ENCODE measurements at regions not wholly inside any gene's neighbourhood (a gene's known extent, or its start where the extent isn't known, plus 50 kb on each side); places are given as distances from the start of the nearest gene placed in this dataset.

DNA sequence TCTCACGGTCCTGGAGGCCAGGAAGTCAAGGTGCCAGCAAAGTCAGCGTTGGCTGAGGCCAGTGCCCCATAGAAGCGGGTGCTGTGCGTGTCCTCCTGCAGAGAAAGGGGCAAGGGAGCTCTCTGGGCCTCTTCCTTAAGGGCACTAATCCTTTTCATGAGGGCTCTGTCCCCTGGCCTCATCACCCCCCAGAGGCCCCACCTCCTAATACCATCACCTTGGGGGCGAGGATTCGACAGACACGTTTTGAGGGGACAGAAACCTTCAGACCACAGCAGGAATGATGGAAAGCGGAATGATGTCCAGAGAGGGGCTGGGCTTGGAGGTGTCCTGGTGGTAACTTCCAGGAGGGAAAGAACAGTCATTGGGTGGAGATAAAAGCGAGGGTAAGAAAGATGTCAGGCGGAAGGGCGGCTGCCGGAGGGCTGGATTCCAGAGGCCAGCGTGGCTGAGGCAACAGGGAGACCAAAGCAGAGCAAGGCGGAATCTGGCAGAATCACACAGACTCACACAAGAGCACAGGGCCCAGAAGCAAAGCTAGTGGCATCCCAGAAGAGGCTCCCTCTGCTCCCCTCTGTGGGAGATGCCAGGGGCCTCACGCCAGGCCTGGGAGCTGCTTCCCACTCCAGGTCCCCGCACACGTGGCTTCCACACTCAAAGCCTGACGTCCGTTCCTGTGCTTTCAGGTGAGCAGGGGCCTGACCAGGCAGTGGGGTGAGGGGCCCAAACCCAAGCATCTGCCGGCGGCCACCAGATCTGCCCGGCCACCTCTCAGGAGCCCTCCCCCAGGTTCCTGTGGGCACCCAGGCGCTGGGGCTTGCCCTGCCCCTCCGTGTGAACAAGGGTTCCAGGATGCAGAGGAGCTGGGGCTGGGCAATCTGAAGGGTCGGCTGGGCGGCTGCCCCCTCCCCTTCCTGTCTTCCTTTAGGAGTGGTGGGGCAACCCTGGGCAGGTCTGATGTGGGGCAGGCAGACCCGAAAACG, 784.5 kb downstream of the BRD1 start (continued):
- no peak for TF ChIP-seq MXI1 (IDR thresholded peaks at IDR 0.05; ENCODE audit: borderline replicate concordance, low read depth, low read length)

DNA sequence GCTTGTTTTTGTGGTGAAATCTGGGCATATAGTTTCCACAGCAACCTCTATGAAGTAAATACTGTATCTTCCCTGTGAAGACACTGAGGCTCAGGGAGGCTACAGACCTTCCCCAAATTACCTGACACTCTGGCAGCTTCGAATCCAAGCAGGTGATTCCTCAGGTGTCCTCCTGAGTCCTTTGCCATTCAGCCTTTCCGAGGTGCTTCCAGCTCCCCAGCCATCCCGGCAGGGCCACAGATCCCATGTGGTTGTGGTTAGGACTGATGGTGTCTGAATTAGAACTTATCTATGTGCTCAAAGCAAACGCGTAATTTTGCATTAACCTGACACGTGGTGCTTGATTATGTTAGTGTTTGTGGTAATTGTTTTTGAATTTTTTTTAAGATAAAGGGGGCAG, 785.6 kb downstream of the BRD1 start:
- no peak overlapping the region for H4K8ac ChIP-seq (ENCODE audit: low read depth in 2 of 2, low read length in 2 of 2)
- TF ChIP-seq MAFK (IDR thresholded peaks at IDR 0.05; ENCODE audit: low read depth, low read length) = no peak
- no peak for TF ChIP-seq RAD21 (IDR thresholded peaks at IDR 0.05; ENCODE audit: low read length)
- TF ChIP-seq NFE2L2 (IDR thresholded peaks at IDR 0.05; ENCODE audit: low read depth, low read length) = no peak
- TF ChIP-seq RCOR1 (IDR thresholded peaks at IDR 0.05; ENCODE audit: insufficient replicate concordance, low read length) = no peak
- TF ChIP-seq, protein P1, sequence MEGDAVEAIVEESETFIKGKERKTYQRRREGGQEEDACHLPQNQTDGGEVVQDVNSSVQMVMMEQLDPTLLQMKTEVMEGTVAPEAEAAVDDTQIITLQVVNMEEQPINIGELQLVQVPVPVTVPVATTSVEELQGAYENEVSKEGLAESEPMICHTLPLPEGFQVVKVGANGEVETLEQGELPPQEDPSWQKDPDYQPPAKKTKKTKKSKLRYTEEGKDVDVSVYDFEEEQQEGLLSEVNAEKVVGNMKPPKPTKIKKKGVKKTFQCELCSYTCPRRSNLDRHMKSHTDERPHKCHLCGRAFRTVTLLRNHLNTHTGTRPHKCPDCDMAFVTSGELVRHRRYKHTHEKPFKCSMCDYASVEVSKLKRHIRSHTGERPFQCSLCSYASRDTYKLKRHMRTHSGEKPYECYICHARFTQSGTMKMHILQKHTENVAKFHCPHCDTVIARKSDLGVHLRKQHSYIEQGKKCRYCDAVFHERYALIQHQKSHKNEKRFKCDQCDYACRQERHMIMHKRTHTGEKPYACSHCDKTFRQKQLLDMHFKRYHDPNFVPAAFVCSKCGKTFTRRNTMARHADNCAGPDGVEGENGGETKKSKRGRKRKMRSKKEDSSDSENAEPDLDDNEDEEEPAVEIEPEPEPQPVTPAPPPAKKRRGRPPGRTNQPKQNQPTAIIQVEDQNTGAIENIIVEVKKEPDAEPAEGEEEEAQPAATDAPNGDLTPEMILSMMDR (conservative IDR thresholded peaks at IDR 0.05; ENCODE audit: low read depth, low read length) = no peak
- no peak for TF ChIP-seq MXI1 (IDR thresholded peaks at IDR 0.05; ENCODE audit: borderline replicate concordance, low read depth, low read length)
- TF ChIP-seq RFX5 (IDR thresholded peaks at IDR 0.05; ENCODE audit: low read depth, low read length) = no peak
- TF ChIP-seq POLR2A (IDR thresholded peaks at IDR 0.05; ENCODE audit: low read depth, low read length) = no peak
- TF ChIP-seq, protein P2, sequence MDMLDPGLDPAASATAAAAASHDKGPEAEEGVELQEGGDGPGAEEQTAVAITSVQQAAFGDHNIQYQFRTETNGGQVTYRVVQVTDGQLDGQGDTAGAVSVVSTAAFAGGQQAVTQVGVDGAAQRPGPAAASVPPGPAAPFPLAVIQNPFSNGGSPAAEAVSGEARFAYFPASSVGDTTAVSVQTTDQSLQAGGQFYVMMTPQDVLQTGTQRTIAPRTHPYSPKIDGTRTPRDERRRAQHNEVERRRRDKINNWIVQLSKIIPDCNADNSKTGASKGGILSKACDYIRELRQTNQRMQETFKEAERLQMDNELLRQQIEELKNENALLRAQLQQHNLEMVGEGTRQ (IDR thresholded peaks at IDR 0.05; ENCODE audit: low read depth, low read length) = no peak
- no peak for TF ChIP-seq CHD1 (IDR thresholded peaks at IDR 0.05; ENCODE audit: low read depth, low read length)
- no peak for TF ChIP-seq SMC3 (IDR thresholded peaks at IDR 0.05; ENCODE audit: low read depth, low read length)
- TF ChIP-seq, protein P3, sequence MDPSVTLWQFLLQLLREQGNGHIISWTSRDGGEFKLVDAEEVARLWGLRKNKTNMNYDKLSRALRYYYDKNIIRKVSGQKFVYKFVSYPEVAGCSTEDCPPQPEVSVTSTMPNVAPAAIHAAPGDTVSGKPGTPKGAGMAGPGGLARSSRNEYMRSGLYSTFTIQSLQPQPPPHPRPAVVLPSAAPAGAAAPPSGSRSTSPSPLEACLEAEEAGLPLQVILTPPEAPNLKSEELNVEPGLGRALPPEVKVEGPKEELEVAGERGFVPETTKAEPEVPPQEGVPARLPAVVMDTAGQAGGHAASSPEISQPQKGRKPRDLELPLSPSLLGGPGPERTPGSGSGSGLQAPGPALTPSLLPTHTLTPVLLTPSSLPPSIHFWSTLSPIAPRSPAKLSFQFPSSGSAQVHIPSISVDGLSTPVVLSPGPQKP (IDR thresholded peaks at IDR 0.05; ENCODE audit: borderline replicate concordance, low read depth, low read length) = no peak
- TF ChIP-seq BHLHE40 (IDR thresholded peaks at IDR 0.05; ENCODE audit: low read depth, low read length) = no peak

More for the DNA sequence above, 785.6 kb downstream of the BRD1 start:
- Histone ChIP-seq H3K4me2 (ENCODE audit: low read depth, low read length) (no peak overlapping the region), H3K4me1 (ENCODE audit: control insufficient read depth, insufficient read depth, low read length) (no peaks in the 10 kb centered on the region), H3K23ac (ENCODE audit: low read depth, low read length) (no peak overlapping the region), H3K18ac (ENCODE audit: low read depth, low read length) (no peak overlapping the region), H3K4ac (ENCODE audit: low read depth, low read length) (no peak overlapping the region), H3K36me3 (ENCODE audit: control insufficient read depth, insufficient read depth, low read length) (no peaks in the 10 kb centered on the region), H3K4me3 (ENCODE audit: insufficient read depth, low read depth, low read length) (no peak overlapping the region), H2BK20ac (ENCODE audit: low read depth, low read length) (no peak overlapping the region), H3K27ac (ENCODE audit: insufficient read depth, low read length) (no peak overlapping the region), H2BK15ac (ENCODE audit: low read depth, low read length) (no peak overlapping the region), H3K14ac (replicated peaks; ENCODE audit: low read depth, low read length) (no peak overlapping the region), H2AK9ac (replicated peaks; ENCODE audit: low read depth, low read length, poor library complexity) (no peak overlapping the region), H3K9ac (ENCODE audit: low read depth, low read length) (no peak overlapping the region), H3K9me3 (ENCODE audit: control insufficient read depth, insufficient read depth, low read length) (peaks cover 59% of the 10 kb centered on the region), H2AK5ac (ENCODE audit: low read depth, low read length) (no peak overlapping the region), H4K20me1 (ENCODE audit: insufficient read depth, low read length) (no peaks in the 10 kb centered on the region), H3K79me1 (ENCODE audit: low read depth in 1 of 2, low read length in 2 of 2) (no peaks in the 10 kb centered on the region), H2AFZ (replicated peaks; ENCODE audit: low read length, poor library complexity) (no peak overlapping the region), H3K9me1 (ENCODE audit: insufficient read depth, low read length) (no peaks in the 10 kb centered on the region), H4K91ac (ENCODE audit: insufficient read depth, low read depth, low read length) (no peak overlapping the region), H3K27me3 (ENCODE audit: control insufficient read depth, insufficient read depth, low read length) (no peaks in the 10 kb centered on the region), H3K56ac (ENCODE audit: extremely low read depth, insufficient read depth, low read length) (no peak overlapping the region), H2BK5ac (ENCODE audit: low read depth, low read length, poor library complexity, severe bottlenecking) (no peak overlapping the region), H4K5ac (ENCODE audit: low read depth, low read length) (no peak overlapping the region), H2BK120ac (ENCODE audit: low read depth, low read length) (no peak overlapping the region)
- BruUV-seq (replicated peaks) = no TSS peak
- no CpG with 5 or more reads among the region's 6 CpGs for WGBS, 2 experiments (ENCODE audit: extremely low coverage in 2 of 2, insufficient read length in 1 of 2)
- dilution Hi-C loops (cut with HindIII; ENCODE audit: low sequenced_read_pairs, unreplicated experiment) = no loop called here
- DNase-seq (no peak), ATAC-seq (ENCODE audit: low read depth) (no peak)
- CTCF ChIA-PET = no interaction called here
- intact Hi-C loops (cut with micrococcal nuclease) = no loop called here
- in situ Hi-C loops (cut with MboI; ENCODE audit: low sequenced_read_pairs) = no loop called here
- POLR2A ChIA-PET (ENCODE audit: unreplicated experiment) = no interaction called here

Data from IMR-90 (cell line).